Mesenchymal stem cell (in vitro differentiated cells and primary cell): ENCODE measurements at regions not wholly inside any gene's neighbourhood (a gene's known extent, or its start where the extent isn't known, plus 50 kb on each side); places are given as distances from the start of the nearest gene placed in this dataset.
"Not testable (repeated sequence)": the region's sequence is repeated elsewhere in the genome, so short reads cannot be mapped to it uniquely, and the experiment has no call there.

ENCODE experiments used
- DNase-seq: peaks from one replicate; pipeline ENCODE4 v3.0.0-alpha.2; 2013
- H2AFZ ChIP-seq: one replicate; pipeline ENCODE4 v1.6.1; 2013; ENCODE audit warnings: low read depth, mild to moderate bottlenecking, control low read depth, inconsistent platforms, low read length, moderate library complexity
- H2AK5ac ChIP-seq: 2 replicates; pipeline ENCODE4 v1.6.1; 2013; ENCODE audit warnings: low read length, moderate library complexity, mild to moderate bottlenecking, inconsistent platforms; ENCODE audit not compliant: severe bottlenecking
- H2BK120ac ChIP-seq: one replicate; pipeline ENCODE4 v1.6.1; 2013; ENCODE audit warnings: low read depth, mild to moderate bottlenecking, inconsistent platforms, low read length, moderate library complexity
- H2BK12ac ChIP-seq, 2 experiments: one replicate each; pipeline ENCODE4 v1.6.1; 2013; ENCODE audit warnings: inconsistent platforms in 2 of 2, low read length in 2 of 2, mild to moderate bottlenecking in 2 of 2, moderate library complexity in 2 of 2, control low read depth in 1 of 2
- H2BK15ac ChIP-seq: one replicate; pipeline ENCODE4 v1.6.1; 2013; ENCODE audit warnings: mild to moderate bottlenecking, low read depth, inconsistent platforms; ENCODE audit not compliant: poor library complexity, severe bottlenecking
- H2BK5ac ChIP-seq: 2 replicates; pipeline ENCODE4 v1.6.1; 2013; ENCODE audit warnings: low read depth, mild to moderate bottlenecking, low read length, control low read depth, inconsistent platforms; ENCODE audit not compliant: poor library complexity, severe bottlenecking
- H3K14ac ChIP-seq, 2 experiments: one replicate each; pipeline ENCODE4 v1.6.1; 2013; ENCODE audit warnings: inconsistent platforms in 2 of 2, low read length in 2 of 2, control low read depth in 1 of 2, mild to moderate bottlenecking in 1 of 2, moderate library complexity in 1 of 2
- H3K18ac ChIP-seq, 2 experiments: one replicate each; pipeline ENCODE4 v1.6.1; 2013; ENCODE audit warnings: inconsistent platforms in 2 of 2, low read length in 2 of 2, control low read depth in 1 of 2, low read depth in 1 of 2, mild to moderate bottlenecking in 1 of 2
- H3K23ac ChIP-seq, 2 experiments: one replicate each; pipeline ENCODE4 v1.6.1; 2013; ENCODE audit warnings: inconsistent platforms in 2 of 2, low read length in 2 of 2, mild to moderate bottlenecking in 2 of 2, moderate library complexity in 2 of 2, control low read depth in 1 of 2
- H3K27ac ChIP-seq: 2 replicates; pipeline ENCODE4 v1.5.1; 2013; ENCODE audit warnings: mild to moderate bottlenecking, moderate library complexity, low read length, control low read depth, inconsistent platforms; ENCODE audit not compliant: poor library complexity, severe bottlenecking
- H3K27me3 ChIP-seq, 2 experiments: 2 replicates each; pipeline versions ENCODE4 v1.6.1 to v1.7.0; 2013; ENCODE audit warnings: low read length in 2 of 2, mild to moderate bottlenecking in 2 of 2, moderate library complexity in 2 of 2, control low read depth in 1 of 2, inconsistent platforms in 1 of 2; ENCODE audit not compliant: control insufficient read depth in 1 of 2, insufficient read depth in 1 of 2
- H3K36me3 ChIP-seq, 2 experiments: 2 replicates each; pipeline versions ENCODE4 v1.6.1 to v1.7.0; 2013; ENCODE audit warnings: low read length in 2 of 2, control low read depth in 1 of 2, inconsistent platforms in 1 of 2, low read depth in 1 of 2, mild to moderate bottlenecking in 1 of 2; ENCODE audit not compliant: insufficient read depth in 2 of 2, control insufficient read depth in 1 of 2
- H3K4ac ChIP-seq, 2 experiments: one replicate each; pipeline ENCODE4 v1.6.1; 2013; ENCODE audit warnings: inconsistent platforms in 2 of 2, low read length in 2 of 2, mild to moderate bottlenecking in 2 of 2, moderate library complexity in 2 of 2, control low read depth in 1 of 2, low read depth in 1 of 2
- H3K4me1 ChIP-seq: 2 replicates; pipeline ENCODE4 v1.6.1; 2013; ENCODE audit warnings: low read depth, low read length, control low read depth; ENCODE audit not compliant: control insufficient read depth, insufficient read depth
- H3K4me2 ChIP-seq: 2 replicates; pipeline ENCODE4 v1.6.1; 2013; ENCODE audit warnings: low read length, mild to moderate bottlenecking, inconsistent platforms; ENCODE audit not compliant: poor library complexity, severe bottlenecking
- H3K4me3 ChIP-seq, 2 experiments: 2 replicates each; pipeline versions ENCODE4 v1.5.1 to v1.7.0; 2013; ENCODE audit warnings: low read length in 2 of 2, mild to moderate bottlenecking in 2 of 2, control low read depth in 1 of 2, low read depth in 1 of 2; ENCODE audit not compliant: insufficient read depth in 1 of 2
- H3K79me1 ChIP-seq: replicated peaks from 2 replicates; pipeline ENCODE4 v1.6.1; 2013; ENCODE audit warnings: mild to moderate bottlenecking, control low read depth, low read length, inconsistent platforms; ENCODE audit not compliant: poor library complexity, severe bottlenecking
- H3K9ac ChIP-seq: 2 replicates; pipeline ENCODE4 v1.7.0; 2013; ENCODE audit warnings: mild to moderate bottlenecking, low read length, moderate library complexity
- H3K9me3 ChIP-seq: 2 replicates; pipeline ENCODE4 v1.7.0; 2013; ENCODE audit warnings: mild to moderate bottlenecking, low read length; ENCODE audit not compliant: control insufficient read depth
- H4K8ac ChIP-seq: one replicate; pipeline ENCODE4 v1.6.1; 2013; ENCODE audit warnings: inconsistent platforms, mild to moderate bottlenecking, low read length, moderate library complexity
- H4K91ac ChIP-seq: one replicate; pipeline ENCODE4 v1.6.1; 2013; ENCODE audit warnings: mild to moderate bottlenecking, low read length, inconsistent platforms
- WGBS: methylation state at CpG from one replicate; pipeline ENCODE4 v1.1.7; 2013; ENCODE audit warnings: mixed read lengths; 5-methylcytosine and 5-hydroxymethylcytosine counted together

GRCh38 chr14:105629091-105629885, 102.9 kb downstream of the TMEM121 start:
- H3K79me1 ChIP-seq, H3K27me3 ChIP-seq, DNase-seq, H3K4ac ChIP-seq, H3K9ac ChIP-seq, H2AFZ ChIP-seq, H3K18ac ChIP-seq, H3K4me1 ChIP-seq, H2BK12ac ChIP-seq, H2BK120ac ChIP-seq, H3K4me2 ChIP-seq, H2AK5ac ChIP-seq, H3K14ac ChIP-seq, H3K9me3 ChIP-seq, H3K4me3 ChIP-seq, H2BK5ac ChIP-seq, H3K27ac ChIP-seq, H2BK15ac ChIP-seq, H4K91ac ChIP-seq, H3K36me3 ChIP-seq, H4K8ac ChIP-seq, H3K23ac ChIP-seq: not testable (repeated sequence)
- 87% methylated on average over 34 of the region's 38 CpGs for WGBS

- Histone ChIP-seq H2AFZ (no peak overlapping the region), H3K4me2 (no peak overlapping the region), H3K4me3 (no peak overlapping the region), H3K23ac (no peak overlapping the region), H3K4ac (no peak overlapping the region), H3K27ac (no peak overlapping the region), H3K18ac (no peak overlapping the region), H2BK5ac (no peak overlapping the region), H2BK15ac (no peak overlapping the region), H3K9me3 (peaks cover 2% of the 10 kb centered on the region), H2BK120ac (no peak overlapping the region), H3K4me1 (no peaks in the 10 kb centered on the region), H3K27me3 (no peaks in the 10 kb centered on the region), H3K14ac (no peak overlapping the region), H2BK12ac (no peak overlapping the region), H4K8ac (no peak overlapping the region), H4K91ac (no peak overlapping the region), H3K9ac (no peak overlapping the region), H3K36me3 (no peaks in the 10 kb centered on the region), H3K79me1 (no peaks in the 10 kb centered on the region), H2AK5ac (no peak overlapping the region)
- no peak for DNase-seq
- WGBS: 100% methylated on average over 1 of the region's 5 CpGs
Observed at GRCh38 chr14:105629886-105630215, 103.5 kb downstream of the TMEM121 start.

- H2AK5ac ChIP-seq, H3K36me3 ChIP-seq, H4K91ac ChIP-seq, H3K4me1 ChIP-seq, H2BK12ac ChIP-seq, H3K4me3 ChIP-seq, H2BK120ac ChIP-seq, H3K23ac ChIP-seq, H4K8ac ChIP-seq, DNase-seq, H3K9ac ChIP-seq, H3K27ac ChIP-seq, H3K4me2 ChIP-seq, H3K79me1 ChIP-seq, H3K27me3 ChIP-seq, H3K18ac ChIP-seq, H2BK15ac ChIP-seq, H2AFZ ChIP-seq, H3K9me3 ChIP-seq, H2BK5ac ChIP-seq, H3K4ac ChIP-seq, H3K14ac ChIP-seq: not testable (repeated sequence)
- WGBS: 73% methylated on average over 7 of the region's 8 CpGs
Observed at GRCh38 chr14:105630293-105630934, 104.0 kb downstream of the TMEM121 start.

- H3K4ac ChIP-seq, H3K4me1 ChIP-seq, H4K91ac ChIP-seq: not testable (repeated sequence)
Observed at GRCh38 chr14:105630935-105631779, 104.8 kb downstream of the TMEM121 start.

More at GRCh38 chr14:105630935-105631779, 104.8 kb downstream of the TMEM121 start:
- not testable (repeated sequence) for H3K9me3 ChIP-seq, H2AFZ ChIP-seq, H3K23ac ChIP-seq, H3K27ac ChIP-seq, H2BK12ac ChIP-seq, H2AK5ac ChIP-seq, DNase-seq, H3K14ac ChIP-seq, H2BK15ac ChIP-seq, H3K18ac ChIP-seq, H4K8ac ChIP-seq, H3K4me2 ChIP-seq, H3K27me3 ChIP-seq, H3K79me1 ChIP-seq, H2BK5ac ChIP-seq, H2BK120ac ChIP-seq, H3K9ac ChIP-seq, H3K36me3 ChIP-seq, H3K4me3 ChIP-seq
- WGBS: 73% methylated on average over 21 of the region's 24 CpGs
